Umbilical cord (tissue), 1 donor: ENCODE measurements at regions not wholly inside any gene's neighbourhood (a gene's known extent, or its start where the extent isn't known, plus 50 kb on each side); places are given as distances from the start of the nearest gene placed in this dataset.

Experiments
- DNase-seq: peaks from one replicate; pipeline ENCODE4 v3.0.0-alpha.2; 2015; ENCODE audit warnings: low spot score

- peak; percentile 69 for DNase-seq
These were observed 860.9 kb upstream of the LCORL start for GRCh38 chr4:18882468-18882867.

GRCh38 chr4:18881556-18881955 lies 860.0 kb upstream of the LCORL start:
- peak; percentile 22 for DNase-seq

GRCh38 chr4:18880871-18881270 lies 859.3 kb upstream of the LCORL start:
- DNase-seq: no peak

GRCh38 chr4:18878561-18878960 lies 857.0 kb upstream of the LCORL start:
- no peak for DNase-seq

- DNase-seq: peak; percentile 28
These were observed 847.6 kb upstream of the LCORL start for GRCh38 chr4:18869166-18869565.

- DNase-seq: no peak
These were observed 839.4 kb upstream of the LCORL start for GRCh38 chr4:18860836-18861530.

GRCh38 chr4:18859468-18859867 lies 837.9 kb upstream of the LCORL start:
- no peak for DNase-seq

GRCh38 chr4:18858229-18858922 lies 836.8 kb upstream of the LCORL start:
- DNase-seq: no peak

- DNase-seq: no peak
These were observed 829.3 kb upstream of the LCORL start for GRCh38 chr4:18850867-18851266.

- no peak for DNase-seq
These were observed 825.8 kb upstream of the LCORL start for GRCh38 chr4:18847249-18847890.

- DNase-seq: no peak
These were observed 824.8 kb upstream of the LCORL start for GRCh38 chr4:18846313-18846712.

GRCh38 chr4:18844726-18845125 lies 823.2 kb upstream of the LCORL start:
- peak; percentile 30 for DNase-seq

- DNase-seq: no peak
These were observed 820.9 kb upstream of the LCORL start for GRCh38 chr4:18842431-18842830.

GRCh38 chr4:18840481-18840880 lies 818.9 kb upstream of the LCORL start:
- no peak for DNase-seq

GRCh38 chr4:18816228-18816895 lies 794.8 kb upstream of the LCORL start:
- DNase-seq: no peak

GRCh38 chr4:18815779-18816173 lies 794.2 kb upstream of the LCORL start:
- no peak for DNase-seq

- DNase-seq: no peak
These were observed 793.7 kb upstream of the LCORL start for GRCh38 chr4:18815081-18815778.

GRCh38 chr4:18813771-18814170 lies 792.2 kb upstream of the LCORL start:
- DNase-seq: no peak

- no peak for DNase-seq
These were observed 791.5 kb upstream of the LCORL start for GRCh38 chr4:18813055-18813454.

- DNase-seq: no peak
These were observed 782.2 kb upstream of the LCORL start for GRCh38 chr4:18803781-18804180.

GRCh38 chr4:18798123-18798522 lies 776.6 kb upstream of the LCORL start:
- DNase-seq: no peak

GRCh38 chr4:18795794-18796193 lies 774.2 kb upstream of the LCORL start:
- DNase-seq: no peak
